Activated CD4-positive, alpha-beta T cell treated with anti-CD3 and anti-CD28 coated beads for 36 hours (primary cell): ENCODE measurements at regions not wholly inside any gene's neighbourhood (a gene's known extent, or its start where the extent isn't known, plus 50 kb on each side); places are given as distances from the start of the nearest gene placed in this dataset.

Source experiments
- ATAC-seq: fragments of 200-7000 bp; cut with Tn5 transposase; one replicate; pipeline ENCODE4 v1.10.0; 2021; ENCODE audit warnings: mild to moderate bottlenecking, moderate library complexity
- CTCF ChIA-PET: fragments of 350-600 bp; sonication (Branson Sonifier 250); formaldehyde crosslinking; loops from one replicate; lab custom pipeline; 2021; ENCODE audit warnings: antibody characterized with exemption; lab: Charles Lee
- POLR2A ChIA-PET: fragments of 350-600 bp; sonication (Branson Sonifier 250); formaldehyde crosslinking; loops from one replicate; lab custom pipeline; 2021; ENCODE audit warnings: antibody characterized with exemption, inconsistent platforms; lab: Charles Lee
- DNase-seq: peaks from one replicate; pipeline ENCODE4 v3.0.0-alpha.2; 2020
- H3K27ac Mint-ChIP-seq: one replicate; pipeline ENCODE4 v1.8.0; 2021; ENCODE audit warnings: mixed read lengths
- H3K27me3 Mint-ChIP-seq: one replicate; pipeline ENCODE4 v1.8.0; 2021; ENCODE audit warnings: mixed read lengths
- H3K36me3 Mint-ChIP-seq: one replicate; pipeline ENCODE4 v1.8.0; 2021; ENCODE audit warnings: low read depth, mixed read lengths
- H3K4me1 Mint-ChIP-seq: one replicate; pipeline ENCODE4 v1.8.0; 2021; ENCODE audit warnings: mixed read lengths
- H3K4me3 Mint-ChIP-seq: one replicate; pipeline ENCODE4 v1.8.0; 2021; ENCODE audit warnings: mild to moderate bottlenecking, moderate library complexity, mixed read lengths
- H3K9me3 Mint-ChIP-seq: one replicate; pipeline ENCODE4 v1.8.0; 2021; ENCODE audit warnings: low read depth, mixed read lengths
- intact Hi-C, 2 experiments: fragments of 100-400 bp; cut with DNase I in 1 of 2; cut with micrococcal nuclease in 1 of 2; formaldehyde crosslinking; loops; one replicate each; pipeline versions ENCODE4 v1.14.2 to v1.15.1; 2022 to 2024; cut with DNase I, micrococcal nuclease

DNA sequence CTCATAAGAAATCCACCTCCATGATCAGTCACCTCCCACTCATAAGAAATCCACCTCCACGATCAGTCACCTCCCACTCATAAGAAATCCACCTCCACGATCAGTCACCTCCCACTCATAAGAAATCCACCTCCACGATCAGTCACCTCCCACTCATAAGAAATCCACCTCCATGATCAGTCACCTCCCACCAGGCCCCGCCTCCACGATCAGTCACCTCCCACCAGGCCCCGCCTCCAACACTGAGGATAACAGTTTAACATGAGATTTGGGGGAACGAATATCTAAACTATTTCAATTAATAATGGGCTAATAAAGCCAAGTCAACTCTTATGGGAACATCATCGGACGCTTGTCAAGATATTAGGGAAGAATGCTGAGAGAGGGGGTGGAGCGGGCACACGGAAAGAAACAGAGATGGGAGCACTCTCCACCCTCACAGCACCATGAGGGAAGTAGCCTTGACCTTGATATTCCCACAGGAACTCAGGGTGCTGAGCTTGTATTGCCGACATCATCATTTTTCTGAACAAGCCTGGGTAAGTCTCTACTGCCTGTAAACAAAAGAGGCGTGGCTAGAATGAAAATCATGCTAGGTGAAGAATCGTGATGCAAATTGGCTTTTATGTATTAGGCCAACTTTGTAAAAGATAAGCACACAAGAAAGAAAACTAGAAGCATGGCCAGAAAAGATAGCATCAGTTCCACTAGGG, 303.5 kb upstream of the KLF6 start:
- Mint-ChIP-seq H3K9me3 (peaks cover 2% of the 10 kb centered on the region), H3K4me3 (no peak overlapping the region), H3K36me3 (no peaks in the 10 kb centered on the region), H3K4me1 (peaks cover 3% of the 10 kb centered on the region), H3K27ac (peak overlapping the region; percentile 7), H3K27me3 (no peaks in the 10 kb centered on the region)
- DNase-seq: peak; percentile 19
- intact Hi-C loops: no loop called here
- no peak for ATAC-seq
- ChIA-PET POLR2A (no interaction called here), CTCF (interaction anchor here (0.5 kb wide), 1 partner anchor 21 kb away, joined by 3 read pairs; no protein-coding TSS in a partner anchor)

DNA sequence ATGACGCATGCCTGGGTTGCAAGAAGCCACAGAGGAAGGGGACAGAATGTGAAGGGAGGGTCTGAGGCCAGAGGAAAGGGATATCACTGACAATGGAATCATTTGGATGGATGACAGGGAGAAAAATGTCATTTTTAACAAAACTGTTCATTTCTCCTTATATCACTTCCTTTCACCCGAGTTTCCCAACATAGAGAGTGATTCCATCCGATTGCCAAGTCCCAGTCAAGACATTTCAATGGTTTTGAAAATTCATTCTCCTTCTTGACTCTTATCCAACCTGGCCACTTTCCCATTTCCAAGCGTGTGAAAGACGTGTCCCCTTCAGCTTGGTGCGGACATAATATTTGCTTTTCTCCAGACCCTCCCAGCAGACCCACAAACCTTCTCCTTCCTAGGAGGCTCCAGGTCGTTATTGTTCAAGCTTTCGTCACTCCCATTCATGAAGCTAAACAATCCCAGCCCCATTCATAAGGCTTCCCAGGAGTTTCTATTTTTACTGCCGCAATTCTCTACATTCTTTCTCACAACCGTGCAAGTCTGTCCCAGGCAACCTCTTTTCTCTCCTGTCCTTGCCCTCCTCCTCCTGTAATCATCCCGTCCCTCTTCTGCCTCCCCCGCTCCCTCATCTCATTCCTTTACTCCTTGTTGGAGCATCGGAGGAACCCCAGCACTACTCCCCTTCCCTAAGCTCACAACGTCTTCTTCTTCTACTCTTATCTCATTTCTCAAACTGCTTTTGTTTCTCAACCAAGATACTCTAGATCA, 301.3 kb upstream of the KLF6 start:
- DNase-seq (no peak), ATAC-seq (no peak)
- intact Hi-C loops: no loop called here
- Mint-ChIP-seq H3K9me3 (peaks cover 2% of the 10 kb centered on the region), H3K27ac (no peak overlapping the region), H3K4me3 (no peak overlapping the region), H3K36me3 (no peaks in the 10 kb centered on the region), H3K4me1 (peaks cover 13% of the 10 kb centered on the region), H3K27me3 (no peaks in the 10 kb centered on the region)
- CTCF ChIA-PET: no interaction called here
- POLR2A ChIA-PET: no interaction called here

DNA sequence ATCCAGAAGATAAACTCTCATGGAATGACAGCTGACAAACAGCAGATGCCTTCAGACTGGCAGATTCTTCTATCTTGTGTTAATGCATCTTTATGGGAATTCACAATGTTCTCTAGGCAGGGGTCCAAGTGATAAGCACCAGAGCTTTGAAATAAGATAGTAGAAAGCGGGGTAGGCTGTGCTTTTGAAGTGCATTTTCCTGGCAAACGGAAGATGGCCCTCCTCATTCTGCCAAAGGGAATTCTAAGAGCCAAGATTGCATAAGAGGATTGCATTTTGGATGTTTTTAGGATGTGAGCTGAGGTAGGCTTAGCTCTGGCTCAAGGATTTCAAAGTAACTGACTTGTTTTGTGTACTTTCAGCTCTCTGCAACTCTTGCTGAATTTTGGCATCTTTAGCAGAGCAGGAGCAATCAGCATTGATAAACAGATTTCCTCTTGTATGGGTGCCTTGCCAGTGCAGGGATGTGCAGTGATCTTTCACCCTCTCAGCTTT, 298.5 kb upstream of the KLF6 start:
- no peak overlapping the region for H3K4me3 Mint-ChIP-seq
- H3K27me3 Mint-ChIP-seq: no peaks in the 10 kb centered on the region
- ATAC-seq: no peak
- ChIA-PET POLR2A (interaction anchor here (0.6 to 1.2 kb wide), 2 partner anchors 11 kb away, joined by 3 read pairs; no protein-coding TSS in a partner anchor), CTCF (no interaction called here)
- H3K36me3 Mint-ChIP-seq: no peaks in the 10 kb centered on the region
- H3K4me1 Mint-ChIP-seq: peaks cover 32% of the 10 kb centered on the region
- intact Hi-C loops: no loop called here
- H3K9me3 Mint-ChIP-seq: peaks cover 2% of the 10 kb centered on the region
- no peak for DNase-seq
- no peak overlapping the region for H3K27ac Mint-ChIP-seq

DNA sequence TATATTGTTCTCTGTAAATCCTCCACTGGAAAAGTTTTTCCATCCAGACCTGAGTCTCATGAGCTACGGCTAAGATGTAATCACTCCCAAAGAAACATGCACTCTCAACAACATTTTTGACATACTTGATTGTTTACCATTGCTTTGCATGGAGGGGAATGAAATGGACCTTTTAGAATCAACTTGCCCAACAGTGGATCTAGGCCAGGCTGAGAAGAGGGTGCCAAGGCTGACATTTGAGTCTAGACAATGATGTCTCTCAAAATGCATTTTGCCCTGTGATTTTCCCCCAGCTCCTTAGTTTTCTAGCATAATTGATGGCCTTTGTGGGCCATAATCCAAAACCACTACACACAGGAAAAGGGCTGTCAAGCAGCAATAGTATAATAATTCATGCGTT, 297.9 kb upstream of the KLF6 start:
- H3K4me3 Mint-ChIP-seq: no peak overlapping the region
- H3K36me3 Mint-ChIP-seq: no peaks in the 10 kb centered on the region
- peaks cover 32% of the 10 kb centered on the region for H3K4me1 Mint-ChIP-seq
- ATAC-seq (no peak), DNase-seq (no peak)
- H3K27ac Mint-ChIP-seq: no peak overlapping the region
- H3K27me3 Mint-ChIP-seq: no peaks in the 10 kb centered on the region
- CTCF ChIA-PET: interaction anchor here (1.4 kb wide), 1 partner anchor 11 kb away, joined by 3 read pairs; no protein-coding TSS in a partner anchor
- POLR2A ChIA-PET: interaction anchor here (0.6 kb wide), 1 partner anchor 11 kb away, joined by 3 read pairs; no protein-coding TSS in a partner anchor
- intact Hi-C loops: no loop called here
- peaks cover under 1% of the 10 kb centered on the region for H3K9me3 Mint-ChIP-seq

DNA sequence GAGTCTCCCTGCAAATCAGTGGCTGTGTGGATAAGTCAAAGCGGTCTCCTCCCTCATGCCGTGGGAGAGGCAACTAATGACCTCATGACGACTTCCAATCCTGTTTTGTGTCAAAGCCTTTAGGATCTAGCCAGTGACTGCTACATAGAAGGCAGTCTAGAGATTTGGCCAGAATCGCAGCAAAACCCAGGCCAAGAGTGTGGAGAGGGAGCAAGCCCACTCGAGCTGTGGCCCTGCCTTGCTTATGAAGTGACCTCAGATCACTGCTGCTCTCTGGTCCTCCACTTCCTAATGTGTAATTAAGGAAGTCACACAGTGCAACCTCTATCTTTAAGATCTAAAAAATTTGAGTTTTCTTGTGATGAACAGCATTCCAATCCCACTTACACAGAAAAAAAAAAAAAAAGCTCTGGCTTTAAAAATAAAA, 296.7 kb upstream of the KLF6 start:
- no peak overlapping the region for H3K4me3 Mint-ChIP-seq
- peaks cover 37% of the 10 kb centered on the region for H3K4me1 Mint-ChIP-seq
- no peaks in the 10 kb centered on the region for H3K36me3 Mint-ChIP-seq
- intact Hi-C loops: no loop called here
- H3K27ac Mint-ChIP-seq: no peak overlapping the region
- no peak for DNase-seq
- CTCF ChIA-PET: interaction anchor here (1.4 kb wide), 1 partner anchor 12 kb away, joined by 3 read pairs; no protein-coding TSS in a partner anchor
- H3K9me3 Mint-ChIP-seq: no peaks in the 10 kb centered on the region
- no peaks in the 10 kb centered on the region for H3K27me3 Mint-ChIP-seq
- no peak for ATAC-seq
- POLR2A ChIA-PET: no interaction called here

DNA sequence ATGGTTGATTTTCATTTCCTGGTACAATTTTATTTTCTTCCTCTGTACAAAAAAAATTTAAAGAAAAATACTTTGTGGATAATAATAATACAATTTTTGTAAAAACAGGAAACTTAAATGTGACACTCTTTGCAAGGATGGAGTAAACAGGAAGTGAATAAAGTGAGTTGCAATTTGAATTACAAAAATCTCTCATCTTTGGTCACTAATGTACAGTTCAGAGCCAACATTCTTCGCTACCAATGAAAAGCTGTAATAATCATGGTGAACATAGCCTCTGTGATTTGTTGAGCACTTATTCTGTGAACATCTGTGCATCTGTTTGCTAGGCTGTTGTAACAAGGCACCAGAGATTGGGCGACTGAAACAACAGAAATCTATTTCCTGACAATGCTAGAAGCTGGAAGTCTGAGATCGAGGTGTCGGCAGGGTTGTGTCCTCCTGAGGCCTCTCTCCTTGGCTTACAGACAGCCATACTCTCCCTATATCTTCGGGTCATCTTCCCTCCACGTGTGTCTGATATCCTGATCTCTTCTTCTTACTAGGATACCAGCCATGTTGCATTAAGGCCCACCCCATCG, 295.3 kb upstream of the KLF6 start:
- ATAC-seq: peak; percentile 26
- Mint-ChIP-seq H3K4me3 (no peak overlapping the region), H3K9me3 (no peaks in the 10 kb centered on the region), H3K27me3 (no peaks in the 10 kb centered on the region), H3K27ac (peak overlapping the region; percentile 72), H3K36me3 (no peaks in the 10 kb centered on the region), H3K4me1 (peaks cover 43% of the 10 kb centered on the region)
- ChIA-PET POLR2A (no interaction called here), CTCF (no interaction called here)
- DNase-seq: no peak
- intact Hi-C loops: no loop called here

DNA sequence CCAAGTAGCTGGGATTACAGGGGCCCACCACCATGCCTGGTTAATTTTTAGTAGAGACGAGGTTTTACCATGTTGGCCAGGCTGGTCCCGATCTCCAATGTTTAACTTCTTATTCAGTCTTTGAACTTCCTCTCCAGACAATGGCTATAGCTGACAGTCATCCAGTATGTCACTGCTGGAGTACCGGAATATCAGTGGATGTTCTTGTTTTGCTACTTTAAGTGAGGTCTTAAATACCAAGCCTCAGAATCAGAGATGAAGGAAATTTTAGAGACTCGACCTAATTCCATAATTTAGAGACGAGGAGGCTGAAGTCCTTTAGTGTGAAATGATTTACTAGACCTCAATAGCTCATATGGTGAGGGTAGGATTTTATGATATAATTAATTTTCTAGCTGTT, 294.8 kb upstream of the KLF6 start:
- ChIA-PET POLR2A (no interaction called here), CTCF (no interaction called here)
- Mint-ChIP-seq H3K27me3 (no peaks in the 10 kb centered on the region), H3K4me3 (no peak overlapping the region), H3K4me1 (peaks cover 48% of the 10 kb centered on the region), H3K27ac (peak overlapping the region; percentile 58), H3K36me3 (no peaks in the 10 kb centered on the region), H3K9me3 (no peaks in the 10 kb centered on the region)
- intact Hi-C loops: no loop called here
- ATAC-seq (no peak), DNase-seq (no peak)

DNA sequence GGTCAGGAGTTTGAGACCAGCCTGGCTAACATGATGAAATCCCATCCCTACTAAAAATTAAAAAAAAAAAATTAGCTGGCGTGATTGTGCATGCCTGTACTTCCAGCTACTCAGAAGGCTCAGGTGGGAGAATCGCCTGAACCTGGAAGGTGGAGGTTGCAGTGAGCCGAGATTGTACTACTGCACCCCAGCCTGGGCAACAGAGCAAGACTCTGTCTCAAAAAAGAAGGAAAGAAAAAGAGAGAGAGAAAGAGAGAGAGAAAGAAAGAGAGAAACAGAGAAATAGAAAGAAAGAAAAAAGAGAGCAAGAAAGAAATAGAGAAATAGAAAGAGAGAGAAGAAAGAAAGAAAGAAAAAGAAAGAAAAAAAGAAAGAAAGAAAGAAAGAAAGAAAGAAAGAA, 292.8 kb upstream of the KLF6 start:
- ChIA-PET POLR2A (interaction anchor here (0.7 kb wide), 1 partner anchor 1193 kb away, joined by 3 read pairs; no protein-coding TSS in a partner anchor), CTCF (no interaction called here)
- Mint-ChIP-seq H3K9me3 (no peaks in the 10 kb centered on the region), H3K4me1 (peaks cover 60% of the 10 kb centered on the region), H3K27me3 (no peaks in the 10 kb centered on the region), H3K27ac (no peak overlapping the region), H3K36me3 (no peaks in the 10 kb centered on the region), H3K4me3 (no peak overlapping the region)
- intact Hi-C loops: no loop called here
- DNase-seq: no peak
- no peak for ATAC-seq

DNA sequence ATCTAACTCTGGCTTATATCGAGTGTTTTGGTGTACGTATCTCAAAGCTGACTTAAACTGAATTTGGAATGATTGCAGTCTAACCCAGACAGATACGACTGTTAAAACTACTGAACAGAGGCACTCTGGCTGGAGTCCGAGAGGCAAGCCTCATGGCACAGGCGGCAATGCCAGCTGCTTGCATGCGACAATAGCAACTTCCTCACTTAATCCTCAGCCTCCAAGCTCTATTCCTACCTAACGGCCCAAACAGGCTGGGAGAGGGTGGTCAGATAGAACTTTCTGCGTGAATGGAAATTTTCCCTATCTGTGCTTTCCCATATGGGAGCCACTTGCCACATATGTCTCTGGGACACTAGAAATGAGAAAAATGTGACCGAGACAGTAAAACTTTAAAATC, 292.0 kb upstream of the KLF6 start:
- intact Hi-C loops: no loop called here
- POLR2A ChIA-PET: no interaction called here
- Mint-ChIP-seq H3K4me1 (peaks cover 58% of the 10 kb centered on the region), H3K27me3 (no peaks in the 10 kb centered on the region), H3K36me3 (no peaks in the 10 kb centered on the region), H3K9me3 (no peaks in the 10 kb centered on the region), H3K4me3 (no peak overlapping the region), H3K27ac (no peak overlapping the region)
- CTCF ChIA-PET: no interaction called here
- DNase-seq (no peak), ATAC-seq (no peak)

DNA sequence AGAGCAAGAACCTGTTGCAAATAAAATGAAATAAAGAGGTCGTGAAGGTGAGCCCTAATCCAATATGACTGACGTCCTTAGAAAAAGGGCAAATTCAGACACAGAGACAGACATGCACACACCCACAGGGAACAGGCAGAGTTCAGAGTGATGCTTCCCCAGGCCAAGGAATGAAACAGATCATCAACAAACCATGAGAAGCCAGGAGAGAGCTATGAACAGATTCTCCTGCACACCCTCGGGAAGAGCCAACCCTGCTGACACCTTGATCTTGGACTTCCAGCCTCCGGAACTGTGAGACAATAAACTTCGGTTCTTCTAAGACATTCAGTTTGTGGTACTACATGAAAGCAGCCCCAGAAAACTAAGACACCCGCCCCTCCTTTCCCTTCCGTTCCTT, 290.4 kb upstream of the KLF6 start:
- DNase-seq: no peak
- ChIA-PET POLR2A (no interaction called here), CTCF (interaction anchor here (0.7 to 0.8 kb wide), 3 partner anchors 16 to 199 kb away, joined by 3 to 4 read pairs (median 3); no protein-coding TSS in a partner anchor)
- Mint-ChIP-seq H3K4me3 (no peak overlapping the region), H3K4me1 (peaks cover 45% of the 10 kb centered on the region), H3K9me3 (no peaks in the 10 kb centered on the region), H3K36me3 (no peaks in the 10 kb centered on the region), H3K27me3 (no peaks in the 10 kb centered on the region), H3K27ac (no peak overlapping the region)
- ATAC-seq: no peak
- intact Hi-C loops: no loop called here
